Activated effector memory CD4-positive, alpha-beta T cell treated with anti-CD3 and anti-CD28 coated beads, Interleukin-2, amount 50 U/mL, for 16 hours (primary cell): ENCODE measurements at regions not wholly inside any gene's neighbourhood (a gene's known extent, or its start where the extent isn't known, plus 50 kb on each side); places are given as distances from the start of the nearest gene placed in this dataset.

Source experiments
- DNase-seq: peaks from one replicate; pipeline ENCODE4 v3.0.0-alpha.2; 2020

- DNase-seq = no peak
These were observed 158.0 kb downstream of the C7orf25 start for GRCh38 chr7:42753811-42754363.

DNA sequence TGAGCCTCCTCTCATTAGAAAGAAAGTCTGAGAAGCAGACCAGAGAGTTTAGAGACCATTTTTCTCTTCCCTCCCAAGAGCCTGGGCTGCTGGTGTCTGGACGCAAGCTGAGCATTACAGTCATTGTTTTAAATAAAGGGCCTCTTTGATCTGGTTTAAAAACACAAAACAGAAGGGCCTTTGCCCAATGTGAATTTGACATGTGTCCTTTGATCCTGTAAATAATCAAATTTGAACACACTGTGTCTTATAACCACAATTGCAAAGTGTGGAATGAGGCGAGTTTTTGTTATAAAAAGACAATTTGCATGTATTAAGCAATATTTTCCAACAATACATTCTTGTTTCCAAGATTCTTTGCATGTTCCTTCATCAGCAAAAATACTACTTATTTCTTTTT is 158.5 kb downstream of the C7orf25 start:
- DNase-seq = no peak

- no peak for DNase-seq
These were observed 161.7 kb downstream of the C7orf25 start for GRCh38 chr7:42750172-42750571.

DNA sequence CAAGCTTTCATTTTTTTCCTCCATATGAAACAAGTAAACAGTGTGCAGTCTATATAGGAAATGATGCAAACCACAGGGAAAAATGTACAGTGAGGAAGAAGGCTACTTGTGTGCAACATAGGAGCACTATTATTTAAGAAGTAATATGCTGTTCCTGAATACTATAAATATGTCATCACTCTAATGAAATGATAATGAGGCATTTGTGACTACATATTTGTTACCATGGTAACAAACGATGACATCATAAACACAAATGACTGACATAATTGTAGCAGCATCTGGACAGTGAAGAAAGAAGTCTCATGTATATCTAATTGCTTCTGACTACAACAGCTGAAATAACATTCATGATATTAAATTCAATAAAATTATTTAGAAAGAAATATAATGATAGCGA is 164.8 kb downstream of the C7orf25 start:
- DNase-seq = no peak

GRCh38 chr7:42746214-42746613 is 165.7 kb downstream of the C7orf25 start:
- no peak for DNase-seq

DNA sequence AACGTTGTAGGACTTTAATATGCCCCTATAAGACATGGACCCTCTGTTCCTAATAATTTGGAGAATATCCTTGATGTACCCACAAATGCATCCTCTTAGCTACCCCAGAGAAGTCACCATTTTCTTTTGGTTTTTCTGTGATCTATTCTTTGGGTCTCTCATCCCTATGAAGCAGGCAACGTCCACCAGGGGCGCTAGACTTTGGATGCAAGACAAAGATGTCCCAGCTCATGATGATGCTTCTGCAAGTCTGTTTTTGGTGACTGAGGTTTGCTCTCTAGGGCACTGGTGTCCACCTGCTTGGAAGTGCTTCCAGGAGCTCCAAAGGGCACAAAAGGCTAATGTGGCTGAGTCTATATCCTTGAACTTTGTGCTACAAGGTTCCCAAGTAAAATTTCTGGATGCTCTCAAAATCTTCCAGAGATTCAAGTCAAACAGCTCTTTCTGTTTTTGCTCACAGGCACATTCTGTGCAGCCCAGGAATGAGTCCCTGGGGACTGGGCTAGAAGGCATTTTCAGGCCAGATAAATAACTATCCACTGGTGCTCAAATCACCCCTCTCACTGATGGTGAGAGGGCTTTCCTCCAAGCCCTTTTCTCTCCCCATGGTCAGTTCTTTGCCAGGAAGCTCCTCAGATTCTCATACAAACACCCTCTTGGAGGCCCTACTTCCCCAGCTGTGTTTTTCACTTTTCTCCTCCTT is 166.4 kb downstream of the C7orf25 start:
- peak; percentile 70 for DNase-seq

DNA sequence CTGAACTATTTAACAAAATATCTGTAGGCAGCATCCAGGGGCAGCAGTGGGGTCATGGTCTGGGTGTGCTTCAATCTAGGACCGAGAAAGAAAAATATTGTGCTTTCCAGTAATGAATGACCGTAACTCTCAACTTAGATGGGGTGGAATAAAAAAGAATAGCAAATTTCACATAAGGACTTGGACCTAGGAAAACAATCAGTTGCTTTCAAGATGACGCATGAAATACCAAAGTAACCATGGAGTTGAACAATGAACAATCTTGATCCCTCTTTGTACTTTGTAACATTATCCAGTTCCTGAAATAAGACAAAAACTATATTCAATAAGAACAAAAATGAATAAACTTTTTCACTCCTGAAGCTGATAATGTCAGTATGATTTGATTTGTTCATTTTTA is 167.1 kb downstream of the C7orf25 start:
- no peak for DNase-seq

DNA sequence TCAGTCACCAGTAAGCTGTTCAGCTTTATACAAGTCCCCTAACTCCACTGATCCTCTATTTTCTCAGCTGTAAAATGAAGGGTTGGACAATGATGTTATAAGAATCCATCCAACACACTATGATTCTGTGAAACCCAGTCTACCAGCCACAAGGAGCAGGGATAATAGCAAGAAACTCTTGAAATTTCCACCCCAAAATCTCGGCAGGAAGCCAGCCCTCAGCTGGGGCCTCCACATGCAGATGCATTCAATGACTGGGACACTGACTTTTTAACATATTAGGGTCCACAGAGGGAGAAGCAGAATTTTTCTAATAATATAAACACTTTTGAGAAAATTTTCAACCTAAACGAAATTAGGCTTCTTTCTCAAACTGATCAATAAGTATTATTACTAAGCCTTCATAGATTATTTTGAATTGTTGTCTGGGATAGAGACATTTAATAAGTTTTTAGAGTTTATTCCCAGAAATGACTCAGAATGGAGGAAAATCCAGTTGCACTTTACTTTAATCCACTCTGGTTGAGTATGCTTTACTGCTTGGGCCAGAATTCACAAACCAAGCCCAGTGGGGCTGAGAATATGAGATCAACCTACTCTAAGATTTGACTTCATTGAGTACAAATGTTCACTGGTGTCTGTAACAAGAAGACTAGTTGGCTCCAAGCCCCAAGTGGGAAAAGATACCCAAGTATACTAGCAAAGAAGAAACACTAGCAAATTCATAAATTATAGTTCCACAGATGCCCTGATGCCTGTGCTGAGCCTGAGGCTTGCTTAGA is 168.6 kb downstream of the C7orf25 start:
- no peak for DNase-seq

GRCh38 chr7:42742318-42742717 is 169.6 kb downstream of the C7orf25 start:
- no peak for DNase-seq

DNA sequence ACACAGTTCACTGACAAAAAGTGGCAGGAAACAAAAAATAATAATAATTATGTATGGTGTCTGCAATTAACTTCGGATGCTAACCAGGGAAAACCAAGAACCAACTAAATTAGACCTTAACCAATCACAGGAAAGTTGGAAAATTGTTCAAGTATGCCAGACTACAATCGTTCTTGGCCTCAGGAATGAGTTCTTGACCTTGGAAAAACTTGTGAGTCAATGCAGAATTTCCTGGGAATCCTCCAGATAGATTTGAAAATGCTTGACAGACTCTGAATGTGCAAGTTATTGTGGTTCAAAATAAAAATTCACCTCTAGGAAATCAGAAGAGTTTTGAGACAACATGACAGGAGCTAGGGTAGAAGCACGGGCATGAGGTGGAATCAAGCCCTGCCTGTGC is 171.5 kb downstream of the C7orf25 start:
- DNase-seq = no peak

DNA sequence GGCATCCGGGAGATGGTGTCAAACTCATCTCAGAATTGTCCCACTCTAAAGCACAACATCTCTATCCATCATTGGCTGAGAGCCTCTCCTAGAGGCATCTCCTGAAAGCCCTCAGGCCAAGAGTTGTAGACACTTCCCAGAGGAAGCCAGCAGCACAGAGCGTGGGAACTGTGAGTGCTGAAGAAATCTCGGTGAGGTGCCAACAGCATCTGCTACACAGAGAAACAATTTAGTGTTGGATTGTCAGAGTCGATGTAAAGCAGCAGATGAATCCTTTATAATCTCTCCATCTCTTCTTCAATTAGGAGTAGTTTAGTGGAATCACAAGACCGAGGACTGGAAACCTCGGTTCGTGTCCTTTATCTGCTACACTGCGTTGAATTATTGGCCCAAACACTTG is 172.2 kb downstream of the C7orf25 start:
- DNase-seq = no peak

DNA sequence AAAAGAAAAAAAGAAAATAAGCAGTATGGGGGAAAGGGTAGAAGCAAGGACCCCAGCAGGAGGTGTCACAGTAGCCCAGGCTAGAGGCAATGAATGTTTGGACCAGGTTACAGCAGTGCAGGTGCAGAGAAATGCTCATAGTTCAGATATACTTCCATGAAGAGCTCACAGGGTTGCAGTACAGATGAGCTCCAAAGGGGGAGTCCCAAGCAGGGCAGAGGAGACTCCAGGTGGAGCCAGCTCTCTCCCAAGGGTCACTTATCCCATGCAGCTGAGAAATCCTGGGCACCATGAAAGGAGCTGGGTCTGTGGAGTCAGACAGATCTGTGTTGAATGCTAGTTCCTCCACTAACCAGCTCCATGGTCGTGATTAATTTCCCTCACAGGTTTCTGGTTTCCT is 174.9 kb downstream of the C7orf25 start:
- no peak for DNase-seq

DNA sequence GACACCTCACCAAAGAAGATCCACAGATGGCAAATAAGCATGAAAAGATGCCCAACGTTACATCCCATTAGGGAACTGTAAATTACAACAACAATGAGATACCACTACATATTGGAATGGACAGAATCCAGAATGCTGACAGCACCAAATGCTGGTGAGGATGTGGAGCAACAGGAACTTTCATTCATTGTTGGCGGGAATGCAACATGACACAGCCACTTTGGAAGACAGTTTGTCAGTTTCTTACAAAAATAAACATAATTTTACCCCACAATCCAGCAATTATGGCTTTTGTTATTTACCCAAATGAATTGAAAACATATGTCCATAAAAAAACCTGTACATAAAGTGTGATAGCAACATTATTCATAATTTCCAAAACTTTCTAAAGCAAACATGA is 176.8 kb downstream of the C7orf25 start:
- no peak for DNase-seq

DNA sequence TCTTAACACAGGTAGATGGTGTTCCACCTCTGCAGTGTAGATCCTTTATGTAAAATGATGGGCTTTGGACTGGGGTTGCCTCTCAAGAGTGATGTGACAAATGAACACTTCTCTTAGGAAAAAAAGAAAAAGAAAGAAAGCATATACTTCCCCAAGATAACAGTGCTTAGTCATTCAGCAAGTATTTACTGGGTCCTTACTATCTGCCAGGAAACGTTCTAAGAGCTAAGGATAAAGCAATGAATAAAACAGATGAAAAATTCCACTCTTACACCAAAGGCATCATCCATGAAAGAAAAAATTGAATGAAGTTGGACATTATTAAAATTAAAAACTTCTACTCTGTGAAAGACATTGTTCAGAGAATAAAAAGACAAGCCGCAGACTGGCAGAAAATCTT is 177.3 kb downstream of the C7orf25 start:
- DNase-seq = no peak

DNA sequence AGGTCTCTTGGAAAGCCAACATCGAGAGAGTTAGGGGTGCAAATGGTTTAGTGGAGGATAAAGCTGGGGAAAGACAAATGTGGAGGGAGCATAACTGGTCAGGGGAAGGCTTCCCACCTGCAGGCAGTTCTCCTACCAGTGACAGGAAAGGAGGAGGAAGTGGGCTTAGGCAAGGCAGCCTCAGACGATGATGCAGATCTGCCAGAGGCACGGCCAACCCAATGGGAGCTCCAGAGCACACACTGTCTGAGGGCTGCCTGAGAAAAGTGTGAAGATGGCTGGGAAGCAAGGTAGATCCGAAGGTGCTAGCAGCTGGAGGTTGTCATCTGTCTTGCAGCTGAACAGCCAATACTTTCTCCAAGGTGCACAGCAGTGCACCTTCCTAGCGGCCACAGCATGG is 178.8 kb downstream of the C7orf25 start:
- no peak for DNase-seq

DNA sequence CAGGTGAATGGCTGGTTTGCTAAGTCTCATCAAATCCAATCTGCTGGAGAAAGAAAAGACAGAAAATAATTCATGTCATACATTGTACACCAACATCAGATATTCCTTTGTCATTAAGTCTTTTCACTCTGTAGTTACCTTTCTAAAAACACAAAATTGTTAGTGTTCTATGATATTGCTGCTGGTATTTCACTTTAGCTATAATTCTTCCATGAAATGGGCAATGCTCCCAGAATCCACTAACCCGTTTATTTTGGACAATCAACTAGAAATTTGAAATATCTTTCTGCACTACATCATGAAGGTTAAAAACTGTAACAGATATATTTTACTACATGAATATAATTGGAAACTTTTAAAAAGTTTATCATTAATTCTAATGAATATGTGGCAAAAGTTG is 181.3 kb downstream of the C7orf25 start:
- DNase-seq = no peak

GRCh38 chr7:42729053-42729765 is 182.7 kb downstream of the C7orf25 start:
- DNase-seq = no peak

GRCh38 chr7:42727451-42727850 is 184.4 kb downstream of the C7orf25 start:
- DNase-seq = no peak

DNA sequence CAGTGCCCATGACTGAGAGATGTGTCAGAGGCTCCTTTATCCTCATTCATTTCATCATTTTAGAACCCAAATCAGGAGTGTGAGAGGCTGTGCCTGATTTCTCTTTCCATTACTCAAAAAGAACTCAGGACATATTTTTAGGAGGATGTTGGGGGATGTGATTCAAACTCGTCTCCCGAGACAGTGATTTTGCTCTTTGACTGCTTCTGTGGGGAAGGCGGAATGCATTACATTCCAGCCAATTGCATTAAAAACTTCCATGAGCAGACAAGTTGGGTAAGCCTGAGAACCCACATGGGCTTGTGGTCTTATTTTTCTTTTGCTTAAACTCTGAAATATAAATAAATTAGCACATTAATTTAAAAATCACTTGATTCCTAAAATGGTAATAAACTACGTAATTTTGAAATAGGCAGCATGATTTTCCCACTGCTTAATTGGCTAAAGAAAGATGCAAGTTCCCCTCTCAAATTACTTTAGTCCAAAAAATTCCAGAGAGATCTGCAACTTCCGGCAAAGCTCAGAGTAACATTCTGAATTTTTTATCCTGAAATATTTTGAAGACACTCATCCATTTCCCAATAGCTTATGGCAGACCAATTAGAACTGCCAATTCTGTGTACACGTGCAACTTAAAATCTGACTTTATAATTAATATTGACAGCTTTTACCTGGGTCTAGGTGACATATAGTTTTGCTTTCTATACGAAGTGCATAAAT is 185.6 kb downstream of the C7orf25 start:
- no peak for DNase-seq

- DNase-seq = no peak
These were observed 189.2 kb downstream of the C7orf25 start for GRCh38 chr7:42722716-42723115.

DNA sequence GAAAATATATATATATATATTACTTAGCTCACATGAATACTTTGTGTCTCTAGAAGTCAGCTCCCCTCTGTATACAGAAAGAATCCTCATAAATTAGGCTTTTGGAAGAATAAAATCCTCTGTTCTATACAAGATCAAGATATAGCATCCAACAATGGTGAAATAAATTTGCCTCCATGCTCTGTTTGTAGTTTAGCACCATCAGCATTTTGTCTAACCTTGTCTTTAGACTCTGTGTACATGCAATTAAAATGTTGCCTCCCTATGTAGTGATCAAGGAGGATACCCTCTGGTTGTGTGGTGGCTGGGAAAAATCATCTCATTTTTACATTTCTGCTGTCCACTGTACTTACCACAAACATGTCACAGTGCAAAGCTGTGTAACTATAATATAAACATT is 189.7 kb downstream of the C7orf25 start:
- DNase-seq = no peak

DNA sequence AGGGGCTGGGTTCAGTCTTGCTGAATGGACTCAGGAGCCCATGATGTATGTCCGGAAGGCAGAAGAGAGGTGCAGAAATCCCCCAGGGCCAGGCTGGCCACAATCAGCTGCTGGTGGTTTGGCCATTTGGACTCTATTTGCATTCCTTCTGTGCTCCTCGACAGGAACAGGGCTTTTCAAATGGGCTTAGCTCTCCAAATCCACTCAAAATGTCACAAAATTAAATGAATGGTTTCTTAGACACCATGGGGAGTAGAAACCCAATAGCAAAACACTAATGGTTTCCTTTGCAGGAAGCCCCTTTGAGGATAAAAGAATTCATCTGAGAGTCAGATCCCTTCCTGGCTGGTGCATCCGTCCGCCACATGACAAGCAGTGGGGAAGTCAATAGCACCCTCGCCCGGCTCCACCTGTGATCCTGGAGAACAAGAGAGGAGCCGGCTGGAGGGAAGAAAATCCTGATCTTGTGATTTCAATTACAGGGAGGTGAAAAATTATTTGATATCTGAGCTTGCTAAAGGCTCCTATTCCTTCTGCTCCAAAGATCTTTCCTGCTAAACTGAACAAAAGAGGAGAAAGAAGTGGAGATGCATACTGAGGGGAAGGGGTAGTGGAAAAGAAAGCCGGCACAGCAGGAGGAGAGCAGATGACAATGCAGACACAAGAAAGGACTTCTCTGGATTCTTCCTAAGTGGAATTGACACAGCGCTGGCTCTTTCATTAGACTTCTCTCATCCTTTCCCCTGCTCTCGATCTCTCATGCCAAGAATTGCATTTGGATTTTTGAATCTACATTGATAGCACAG is 190.7 kb downstream of the C7orf25 start:
- DNase-seq = no peak
